DMS53 treated with DMSO at 0.1 percent for 48 hours (cell line): ENCODE measurements at regions not wholly inside any gene's neighbourhood (a gene's known extent, or its start where the extent isn't known, plus 50 kb on each side); places are given as distances from the start of the nearest gene placed in this dataset.
"Not testable (repeated sequence)": the region's sequence is repeated elsewhere in the genome, so short reads cannot be mapped to it uniquely, and the experiment has no call there.

ENCODE experiments used
- DNase-seq: peaks from one replicate; lab custom pipeline; 2025; ENCODE audit not compliant: unreplicated experiment; lab: John Stamatoyannopoulos, UW

- DNase-seq = no peak
Observed at GRCh38 chrX:13478740-13479451, 90.5 kb upstream of the EGFL6 start.

GRCh38 chrX:13476384-13476783 is 93.0 kb upstream of the EGFL6 start:
- DNase-seq = no peak

- no peak for DNase-seq
Observed at GRCh38 chrX:13474164-13474516, 95.3 kb upstream of the EGFL6 start.

GRCh38 chrX:13473442-13474163 is 95.8 kb upstream of the EGFL6 start:
- no peak for DNase-seq

- no peak for DNase-seq
Observed at GRCh38 chrX:13472975-13473374, 96.4 kb upstream of the EGFL6 start.

- DNase-seq = no peak
Observed at GRCh38 chrX:13471269-13471668, 98.1 kb upstream of the EGFL6 start.

GRCh38 chrX:13470685-13470977 is 98.8 kb upstream of the EGFL6 start:
- no peak for DNase-seq

GRCh38 chrX:13469963-13470684 is 99.3 kb upstream of the EGFL6 start:
- no peak for DNase-seq

- no peak for DNase-seq
Observed at GRCh38 chrX:13468096-13468495, 101.3 kb upstream of the EGFL6 start.

GRCh38 chrX:13467243-13467642 is 102.2 kb upstream of the EGFL6 start:
- no peak for DNase-seq

GRCh38 chrX:13464599-13465275 is 104.7 kb upstream of the EGFL6 start:
- DNase-seq = no peak

GRCh38 chrX:13463608-13464007 is 105.8 kb upstream of the EGFL6 start:
- peak; percentile 68 for DNase-seq

- no peak for DNase-seq
Observed at GRCh38 chrX:13452283-13452682, 117.1 kb upstream of the EGFL6 start.

GRCh38 chrX:13449441-13449840 is 120.0 kb upstream of the EGFL6 start:
- DNase-seq = no peak

- no peak for DNase-seq
Observed at GRCh38 chrX:13448941-13449340, 120.5 kb upstream of the EGFL6 start.

- DNase-seq = not testable (repeated sequence)
Observed at GRCh38 chrX:13441608-13442007, 121.8 kb upstream of the ATXN3L start.

GRCh38 chrX:13440176-13440575 is 120.3 kb upstream of the ATXN3L start:
- no peak for DNase-seq

- no peak for DNase-seq
Observed at GRCh38 chrX:13433298-13433605, 113.4 kb upstream of the ATXN3L start.

- no peak for DNase-seq
Observed at GRCh38 chrX:13432414-13433297, 112.8 kb upstream of the ATXN3L start.

- DNase-seq = no peak
Observed at GRCh38 chrX:13430136-13430827, 110.4 kb upstream of the ATXN3L start.
